ENCODE measurements at regions not wholly inside any gene's neighbourhood (a gene's known extent, or its start where the extent isn't known, plus 50 kb on each side); places are given as distances from the start of the nearest gene placed in this dataset.
A peak's percentile ranks its signal among the peaks of the same experiment; 100 is the strongest.
"Not testable (repeated sequence)": the region's sequence is repeated elsewhere in the genome, so short reads cannot be mapped to it uniquely, and the experiment has no call there.

DNA sequence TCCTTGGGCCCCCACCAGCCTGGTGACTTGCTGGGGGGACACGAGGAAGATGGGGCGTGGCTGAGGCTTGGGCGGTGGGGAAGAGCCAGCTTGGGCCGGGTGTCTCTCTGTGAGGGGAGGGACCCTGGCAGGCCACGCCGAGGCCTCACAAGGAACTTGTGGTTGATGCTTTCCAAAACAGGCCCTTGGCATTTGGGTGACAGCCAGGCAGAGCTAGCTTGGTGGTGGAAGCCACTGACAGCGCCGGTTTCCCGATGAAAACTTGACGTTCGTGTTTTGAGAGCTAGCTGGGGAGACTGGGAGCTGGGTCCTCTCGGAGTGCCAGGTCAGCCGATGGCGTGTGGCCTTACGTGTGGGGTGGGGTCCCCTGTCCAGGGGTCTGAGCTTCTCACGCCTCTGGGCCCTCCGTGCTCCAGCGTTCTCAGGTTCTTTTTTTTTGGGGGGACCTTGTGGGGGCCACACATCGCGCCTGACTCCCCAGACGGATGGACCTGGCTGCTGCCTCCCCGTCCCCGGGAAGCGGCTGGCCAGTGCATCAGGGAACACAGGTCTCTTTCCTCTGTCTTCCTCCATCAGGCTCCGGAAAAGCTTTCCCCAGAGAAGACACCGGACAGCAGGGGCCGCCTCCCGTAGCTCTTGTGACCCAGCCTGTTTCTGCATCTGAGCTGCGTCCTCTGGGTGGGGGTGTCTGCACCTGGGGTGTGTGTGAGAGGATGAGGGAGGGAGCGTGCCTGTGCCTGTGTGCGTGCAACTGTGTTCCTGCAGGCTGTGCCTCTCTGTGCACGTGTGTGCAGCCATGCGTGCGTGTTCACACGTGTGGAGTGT, 129.3 kb upstream of the LPCAT1 start:
- DNase-seq (ENCODE audit: low read depth) = no peak

DNA sequence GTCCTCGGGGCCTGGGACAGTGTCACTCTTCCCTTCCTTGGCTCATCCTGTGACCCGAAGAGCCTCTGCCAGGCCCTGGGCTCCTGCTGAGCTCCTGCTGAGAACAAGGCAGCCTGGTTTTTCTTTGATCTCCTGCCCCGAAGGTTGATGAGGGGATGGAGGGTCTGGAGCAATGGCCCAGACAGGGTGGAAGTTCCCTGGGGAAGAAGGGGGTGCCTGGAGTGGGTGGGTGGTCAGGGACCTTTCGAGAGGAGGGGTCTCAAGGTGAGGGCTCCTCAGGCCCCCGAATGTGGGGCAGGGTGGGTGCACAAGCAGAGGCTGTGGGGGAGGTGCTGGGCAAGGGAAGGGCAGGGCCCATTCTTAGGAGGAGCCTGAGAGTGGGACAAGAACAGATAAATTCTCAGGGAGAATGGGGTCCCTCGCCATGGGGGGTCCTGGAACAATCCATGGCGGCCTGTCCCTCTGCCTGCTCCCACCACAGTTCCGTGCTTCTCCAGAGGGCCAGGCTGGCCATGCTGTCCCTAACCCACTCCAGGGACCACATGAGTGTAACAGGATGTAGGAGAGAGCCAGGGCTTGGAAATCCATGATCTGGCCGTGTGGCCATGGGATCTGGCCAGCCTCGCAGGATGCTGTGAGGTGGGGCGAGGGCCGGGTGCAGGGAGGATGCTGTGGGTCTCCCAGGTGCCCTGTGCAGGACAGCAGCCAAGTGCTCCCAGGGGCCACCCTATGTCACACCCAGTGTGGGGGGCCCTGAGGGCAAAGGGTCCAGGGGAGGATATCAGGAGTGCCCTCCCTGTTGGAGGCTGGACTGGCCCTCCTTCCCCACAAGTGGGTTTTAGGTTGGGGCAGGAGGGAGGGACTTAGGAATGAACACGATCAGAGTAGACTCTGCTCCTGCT, 128.5 kb upstream of the LPCAT1 start:
- no peak for DNase-seq (ENCODE audit: low read depth)

DNA sequence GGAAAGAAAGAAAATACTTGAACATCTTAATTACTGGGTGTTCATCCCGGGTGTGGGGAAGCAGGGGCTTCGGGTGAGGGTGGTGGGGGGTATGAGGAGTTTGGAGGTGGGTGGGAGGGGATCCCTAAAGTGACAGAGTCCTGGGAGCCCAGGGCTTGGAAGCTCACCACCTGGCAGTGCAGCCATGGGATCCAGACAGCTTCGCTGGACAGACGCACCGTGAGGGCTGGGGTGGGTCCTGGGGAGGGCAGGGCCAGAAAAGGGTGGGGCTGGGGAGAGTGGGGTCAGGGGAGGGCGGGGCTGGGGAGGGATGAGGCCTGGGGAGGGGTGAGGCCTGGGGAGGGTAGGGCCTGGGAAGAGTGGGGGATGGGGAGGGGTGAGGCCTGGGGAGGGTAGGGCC, 127.5 kb upstream of the LPCAT1 start:
- no peak for DNase-seq (ENCODE audit: low read depth)

DNA sequence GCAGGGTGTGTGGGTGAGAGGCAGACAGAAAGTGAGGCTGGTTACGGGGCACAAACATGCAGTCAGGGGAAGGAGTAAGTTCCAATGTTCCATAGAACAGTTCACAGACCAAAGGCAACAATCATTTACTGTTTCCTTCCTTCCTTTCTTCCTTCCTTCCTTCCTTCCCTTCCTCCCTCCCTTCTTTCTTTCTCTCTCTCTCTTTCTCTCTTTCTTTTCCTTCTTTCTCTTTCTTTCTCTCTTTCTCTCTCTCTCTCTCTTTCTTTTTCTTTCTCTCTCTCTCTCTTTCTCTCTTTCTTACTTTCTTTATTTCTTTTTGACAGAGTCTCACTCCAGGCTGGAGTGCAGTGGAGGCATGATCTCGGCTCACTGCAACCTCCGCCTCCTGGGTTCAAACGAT, 125.8 kb upstream of the LPCAT1 start:
- no peak for DNase-seq (ENCODE audit: low read depth)

DNA sequence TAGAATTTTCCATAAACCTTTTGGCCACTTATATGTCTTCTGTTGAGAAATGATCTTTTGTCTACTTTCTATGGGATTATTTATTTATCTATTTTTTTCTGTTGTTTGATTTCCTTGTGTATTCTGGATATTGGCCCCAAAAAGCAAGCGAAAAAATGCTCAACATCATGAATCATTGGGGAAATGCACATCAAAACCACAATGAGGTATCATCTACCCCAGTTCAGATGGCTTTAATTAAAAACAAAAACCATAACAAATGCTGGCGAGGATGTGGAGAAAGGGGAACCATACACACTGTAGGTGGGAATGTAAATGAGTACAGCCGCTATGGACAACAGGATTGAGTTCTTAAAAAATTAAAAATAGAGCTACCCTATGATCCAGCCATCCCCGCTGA, 125.0 kb upstream of the LPCAT1 start:
- no peak for DNase-seq (ENCODE audit: low read depth)

DNA sequence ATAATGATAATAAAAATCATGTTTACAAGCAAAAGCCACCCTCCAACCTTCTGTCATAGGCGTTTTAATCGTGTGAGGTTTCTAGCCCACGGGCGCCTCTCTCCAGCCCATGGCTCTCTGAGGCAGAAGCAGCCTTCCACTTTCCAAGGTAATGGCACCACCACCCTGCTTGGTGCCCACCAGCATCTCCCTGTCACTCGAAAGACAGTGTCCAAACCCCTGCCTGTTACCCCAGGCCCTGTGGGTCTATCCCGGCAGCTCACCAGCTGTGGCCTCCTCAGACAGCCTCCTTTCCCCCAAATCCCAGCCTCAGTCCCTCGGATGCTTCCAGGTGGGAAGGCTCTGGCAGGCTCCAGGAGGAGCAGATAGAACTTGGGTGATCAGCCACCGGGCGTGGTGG, 123.8 kb upstream of the LPCAT1 start:
- DNase-seq (ENCODE audit: low read depth) = no peak

DNA sequence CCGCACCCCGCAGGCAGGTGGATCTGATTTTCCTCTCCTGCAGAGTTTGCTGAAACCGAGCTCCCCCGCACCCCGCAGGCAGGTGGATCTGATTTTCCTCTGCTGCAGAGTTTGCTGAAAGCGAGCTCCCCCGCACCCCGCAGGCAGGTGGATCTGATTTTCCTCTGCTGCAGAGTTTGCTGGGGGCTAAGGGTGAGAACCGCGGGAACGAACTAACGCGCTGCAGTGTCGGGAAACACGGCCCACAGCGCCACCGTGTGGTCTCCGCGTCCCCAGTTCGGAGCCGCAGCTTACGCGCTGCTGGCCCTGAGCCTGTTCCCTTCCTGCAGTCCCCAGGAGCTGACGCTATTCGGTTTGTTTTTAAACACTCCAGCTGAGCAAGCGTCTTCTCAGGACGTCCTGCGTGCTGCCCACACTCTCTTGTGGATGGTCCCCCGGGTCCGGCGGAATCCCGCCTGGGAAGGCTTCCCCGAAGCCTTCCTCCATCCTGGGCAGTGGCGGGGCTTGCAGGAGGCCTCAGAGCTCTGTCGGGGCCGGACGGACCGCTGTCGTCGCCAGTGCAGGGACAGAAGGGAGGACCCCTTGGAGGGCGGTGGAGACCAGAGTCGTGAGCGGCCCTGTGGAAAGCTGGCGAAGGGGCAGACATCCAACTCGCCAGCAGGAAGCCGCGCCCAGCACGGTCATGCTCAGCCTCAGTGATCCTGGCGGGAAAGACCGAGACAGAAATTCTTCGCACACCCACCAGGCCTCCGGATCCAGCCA, 121.2 kb upstream of the LPCAT1 start:
- peak; percentile 72 for DNase-seq (ENCODE audit: low read depth)

DNA sequence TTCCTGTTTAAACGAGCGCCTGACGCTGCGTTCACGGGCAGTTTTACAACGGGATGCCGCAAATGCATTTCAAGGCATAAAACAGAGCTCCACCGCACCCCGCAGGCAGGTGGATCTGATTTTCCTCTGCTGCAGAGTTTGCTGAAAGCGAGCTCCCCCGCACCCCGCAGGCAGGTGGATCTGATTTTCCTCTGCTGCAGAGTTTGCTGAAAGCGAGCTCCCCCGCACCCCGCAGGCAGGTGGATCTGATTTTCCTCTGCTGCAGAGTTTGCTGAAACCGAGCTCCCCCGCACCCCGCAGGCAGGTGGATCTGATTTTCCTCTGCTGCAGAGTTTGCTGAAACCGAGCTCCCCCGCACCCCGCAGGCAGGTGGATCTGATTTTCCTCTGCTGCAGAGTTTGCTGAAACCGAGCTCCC, 120.6 kb upstream of the LPCAT1 start:
- not testable (repeated sequence) for DNase-seq (ENCODE audit: low read depth)

DNA sequence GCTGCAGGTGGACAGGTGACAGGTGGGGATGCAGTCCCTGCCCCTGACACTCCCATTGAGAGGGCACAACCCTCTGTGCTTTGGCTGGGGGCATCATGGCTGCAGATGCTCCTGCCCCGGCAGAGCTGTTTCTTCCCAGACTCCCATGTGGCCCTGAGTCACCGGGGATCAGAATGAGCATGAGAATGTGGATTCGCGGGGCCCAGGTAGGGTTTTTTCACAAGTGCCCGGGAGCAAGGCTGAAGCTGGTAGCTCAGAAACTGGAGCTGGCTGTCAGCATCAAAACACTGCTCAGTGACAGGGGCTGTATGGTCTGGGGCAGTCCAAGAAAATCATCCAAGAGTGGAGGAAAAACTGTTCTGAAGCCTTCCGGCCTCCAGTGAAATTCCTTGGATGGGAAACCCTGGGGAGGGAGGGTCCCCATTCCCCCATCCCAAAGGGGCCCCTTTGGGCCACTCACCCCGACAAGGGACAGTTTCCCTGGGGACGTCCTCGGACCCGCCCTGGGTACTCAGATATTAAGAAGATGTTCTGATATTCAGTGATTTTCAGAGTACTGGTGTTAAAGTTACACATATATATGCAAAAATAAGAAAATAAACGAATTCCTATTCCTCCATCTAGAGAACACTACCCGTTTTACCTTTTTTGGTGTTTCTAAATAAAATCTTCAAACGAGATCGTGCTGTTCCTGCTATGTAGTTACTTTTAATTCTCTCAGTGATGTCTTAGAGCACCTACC, 120.1 kb upstream of the LPCAT1 start:
- no peak for DNase-seq (ENCODE audit: low read depth)

DNA sequence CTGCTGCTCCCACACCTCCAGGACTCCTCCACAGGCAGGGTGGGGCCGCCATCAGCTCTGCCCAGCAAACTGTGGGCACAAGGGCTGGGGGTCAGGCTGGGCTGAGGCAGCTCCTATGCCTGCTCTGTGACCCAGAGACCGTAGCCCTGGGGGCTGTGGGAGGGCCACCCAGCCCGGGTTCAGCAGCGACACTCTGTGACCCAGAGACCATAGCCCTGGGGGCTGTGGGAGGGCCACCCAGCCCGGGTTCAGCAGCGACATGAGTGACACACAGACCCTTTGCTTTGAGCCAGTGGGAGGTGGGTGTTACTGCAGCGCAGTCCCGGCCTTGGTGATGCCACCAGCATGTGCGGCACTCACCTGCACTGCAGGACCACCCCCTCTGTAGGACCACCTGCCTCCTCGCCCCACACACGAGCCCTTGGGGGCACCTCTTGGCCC, 118.9 kb upstream of the LPCAT1 start:
- DNase-seq (ENCODE audit: low read depth) = no peak

DNA sequence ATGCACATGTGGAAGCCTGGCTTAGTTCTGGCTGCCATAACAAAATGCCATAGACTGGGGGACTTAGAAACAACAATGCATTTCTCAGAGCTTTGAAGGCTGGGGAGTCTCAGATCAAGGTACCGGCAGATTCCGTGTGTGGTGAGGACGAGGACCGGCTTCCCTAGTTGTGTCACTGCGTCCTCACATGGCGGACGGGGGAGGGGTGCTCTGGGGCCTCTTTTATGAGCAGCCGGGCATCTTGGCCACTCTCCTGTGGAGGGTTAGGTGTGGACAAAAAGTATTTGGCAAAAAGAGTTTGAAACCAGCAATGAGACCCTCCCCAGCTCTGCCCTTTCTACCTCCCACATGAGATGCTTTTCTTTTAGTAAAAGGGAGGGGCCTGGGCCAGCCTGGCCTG, 118.5 kb upstream of the LPCAT1 start:
- DNase-seq (ENCODE audit: low read depth) = no peak

DNA sequence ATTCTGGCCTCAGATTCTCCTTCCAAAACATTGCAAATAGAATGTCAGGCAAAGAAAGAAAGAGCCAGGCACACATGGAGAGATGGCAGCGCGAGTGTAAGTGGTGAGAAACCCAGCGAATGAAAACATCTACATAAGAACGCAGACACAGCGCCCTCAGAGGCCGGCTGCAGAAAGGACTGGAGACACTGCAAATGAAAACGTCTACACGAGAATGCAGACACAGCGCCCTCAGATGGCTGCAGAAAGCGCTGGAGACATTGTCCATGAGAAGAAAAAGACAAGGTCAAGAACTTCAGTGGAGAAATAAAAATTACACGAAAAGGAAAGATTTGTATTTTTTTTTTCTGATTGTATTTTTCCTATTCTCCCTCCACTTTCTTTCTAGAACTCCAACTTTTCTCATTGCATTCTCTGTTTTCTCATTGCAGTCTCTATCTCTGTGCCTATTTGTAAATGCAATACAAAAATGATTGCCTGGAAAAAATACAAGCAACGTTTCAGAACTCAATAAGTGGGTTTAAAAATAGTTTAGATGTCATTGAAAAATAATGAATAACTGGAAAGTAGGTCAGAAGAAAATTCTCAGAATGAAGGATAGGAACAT, 117.9 kb upstream of the LPCAT1 start:
- peak; percentile 49 for DNase-seq (ENCODE audit: low read depth)

DNA sequence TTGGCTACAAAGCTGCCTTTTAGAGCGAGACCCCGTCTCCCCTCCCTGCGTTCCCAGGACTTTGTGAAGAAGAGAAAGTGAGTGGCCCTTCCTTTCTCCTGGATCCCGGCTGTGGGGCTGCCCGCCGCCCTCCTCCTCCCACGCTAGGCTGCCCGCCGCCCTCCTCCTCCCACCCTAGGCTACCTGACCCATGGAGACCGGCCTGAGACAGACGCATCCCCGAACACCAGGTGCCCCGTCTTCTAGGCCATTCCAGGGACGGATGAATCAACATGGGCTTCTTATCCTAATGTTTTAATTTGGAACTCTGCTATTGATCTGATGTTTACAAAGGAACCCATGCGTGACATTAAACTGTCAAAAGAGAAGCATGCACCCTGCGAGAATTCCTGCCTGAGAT, 117.3 kb upstream of the LPCAT1 start:
- no peak for DNase-seq (ENCODE audit: low read depth)

DNA sequence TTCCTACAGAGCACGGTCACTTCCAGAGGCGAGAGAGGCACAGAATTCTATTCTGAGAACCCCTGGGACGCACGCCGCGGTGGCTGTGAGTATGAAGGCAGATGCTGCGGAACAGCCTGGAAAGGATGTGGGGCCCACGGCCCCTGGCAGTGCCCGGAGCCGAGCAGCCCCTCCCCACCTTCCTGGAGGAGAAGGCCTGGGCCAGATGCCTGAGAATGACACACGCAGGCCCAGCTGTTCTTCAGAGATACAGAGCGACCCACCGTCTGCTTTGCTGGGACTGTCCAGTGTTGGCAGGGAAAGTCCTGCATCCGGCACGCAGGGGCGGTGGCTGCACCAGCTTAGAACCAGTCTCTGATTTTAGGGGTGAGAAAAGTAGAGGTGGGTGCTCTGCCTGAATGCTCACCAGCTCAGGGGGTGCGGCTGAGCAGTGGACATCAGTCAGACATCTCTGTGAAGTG, 116.7 kb upstream of the LPCAT1 start:
- DNase-seq (ENCODE audit: low read depth) = no peak

DNA sequence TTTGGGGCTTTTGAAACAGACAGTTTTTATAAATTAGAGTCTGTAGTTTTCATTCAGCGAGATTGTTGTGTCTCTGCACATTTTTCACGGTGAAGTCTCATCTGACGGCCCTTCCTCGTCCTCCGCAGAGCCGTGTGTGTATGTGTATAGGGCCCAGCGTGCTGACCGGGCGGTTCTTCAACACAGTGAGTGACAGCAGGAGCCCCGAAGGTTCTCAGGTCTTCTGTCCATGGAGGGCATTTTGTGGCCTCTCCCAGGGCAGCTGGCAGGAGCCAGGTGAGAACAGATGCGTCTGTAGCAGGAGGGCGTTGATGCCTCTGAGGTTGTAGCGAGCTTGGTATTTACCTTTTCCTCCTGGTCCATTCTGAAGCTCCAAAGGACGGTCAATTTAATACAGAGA, 116.0 kb upstream of the LPCAT1 start:
- DNase-seq (ENCODE audit: low read depth) = no peak

DNA sequence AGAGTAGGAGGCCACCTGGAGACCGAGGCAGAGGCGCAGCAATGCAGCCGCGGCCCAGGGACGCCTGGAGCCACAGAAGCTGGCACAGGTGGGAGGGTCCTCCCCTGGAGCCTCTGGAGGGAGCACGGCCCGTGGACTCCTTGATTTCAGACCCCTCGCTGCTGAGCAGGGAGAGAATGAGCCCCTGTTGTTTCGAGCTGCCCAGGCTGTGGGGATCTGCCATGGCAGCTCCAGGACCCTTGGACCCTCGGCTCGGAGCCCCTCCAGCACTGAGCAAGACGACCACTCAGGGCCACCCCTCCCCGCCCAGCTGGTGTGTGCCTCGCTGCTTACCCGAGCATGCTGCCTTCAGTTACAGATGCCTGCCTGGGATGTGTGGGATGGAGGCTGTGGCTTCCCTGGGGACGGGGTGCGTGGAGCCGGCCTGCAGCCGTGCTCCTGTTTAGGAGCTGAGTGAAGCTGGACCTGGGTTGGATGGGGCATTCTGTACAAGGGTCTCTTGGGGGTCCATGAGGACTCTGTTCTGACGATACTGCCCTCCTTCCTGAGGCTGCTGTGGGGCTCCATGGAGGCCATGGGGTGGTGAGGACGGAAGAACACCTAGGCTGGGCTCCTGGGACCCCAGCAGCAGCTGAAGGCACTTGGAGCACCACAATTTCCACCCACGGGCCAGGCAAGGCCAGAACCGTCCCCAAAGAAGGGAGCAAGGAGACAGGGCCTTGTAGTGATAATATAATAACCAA, 115.1 kb upstream of the LPCAT1 start:
- DNase-seq (ENCODE audit: low read depth) = no peak

DNA sequence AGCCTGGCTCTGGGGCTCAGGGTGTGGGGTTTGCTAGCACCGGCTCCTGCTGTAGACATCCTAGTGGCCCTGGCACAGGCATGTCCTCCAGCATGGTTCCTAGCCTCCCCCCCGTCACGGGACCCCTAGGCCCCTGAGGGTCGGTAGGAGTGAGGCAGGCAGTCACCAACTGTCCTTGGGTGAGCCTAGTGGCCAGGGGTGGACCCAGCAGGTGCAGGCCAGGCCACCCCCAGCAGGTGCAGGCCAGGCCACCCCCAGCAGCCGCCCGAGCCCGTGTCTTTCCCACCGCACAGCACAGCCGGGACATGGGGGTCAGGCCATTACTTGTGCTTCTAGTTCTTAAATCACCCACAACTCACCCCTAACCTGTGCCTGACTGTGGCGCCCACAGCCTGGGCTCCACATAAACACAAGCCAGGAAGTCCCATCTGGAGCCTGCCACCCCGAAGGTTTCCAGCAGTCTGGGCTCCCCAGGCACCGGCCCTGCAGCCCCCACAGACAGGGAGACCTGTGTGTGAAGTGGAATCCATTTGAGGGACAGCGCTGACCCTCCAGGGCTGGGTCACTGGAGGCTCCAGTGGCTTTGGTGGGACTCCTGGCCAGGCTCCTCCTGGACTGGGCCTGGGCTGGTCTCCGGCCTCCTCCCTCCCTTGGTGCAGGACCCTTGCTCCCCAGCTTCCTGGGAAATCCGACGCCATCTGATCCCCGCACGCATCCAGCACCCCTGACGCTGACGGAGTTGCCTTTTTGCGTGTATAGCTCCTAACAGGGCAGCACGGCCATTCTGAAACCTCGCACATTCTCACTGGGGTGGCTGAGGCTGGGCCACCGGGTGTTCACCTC, 114.1 kb upstream of the LPCAT1 start:
- no peak for DNase-seq (ENCODE audit: low read depth)

DNA sequence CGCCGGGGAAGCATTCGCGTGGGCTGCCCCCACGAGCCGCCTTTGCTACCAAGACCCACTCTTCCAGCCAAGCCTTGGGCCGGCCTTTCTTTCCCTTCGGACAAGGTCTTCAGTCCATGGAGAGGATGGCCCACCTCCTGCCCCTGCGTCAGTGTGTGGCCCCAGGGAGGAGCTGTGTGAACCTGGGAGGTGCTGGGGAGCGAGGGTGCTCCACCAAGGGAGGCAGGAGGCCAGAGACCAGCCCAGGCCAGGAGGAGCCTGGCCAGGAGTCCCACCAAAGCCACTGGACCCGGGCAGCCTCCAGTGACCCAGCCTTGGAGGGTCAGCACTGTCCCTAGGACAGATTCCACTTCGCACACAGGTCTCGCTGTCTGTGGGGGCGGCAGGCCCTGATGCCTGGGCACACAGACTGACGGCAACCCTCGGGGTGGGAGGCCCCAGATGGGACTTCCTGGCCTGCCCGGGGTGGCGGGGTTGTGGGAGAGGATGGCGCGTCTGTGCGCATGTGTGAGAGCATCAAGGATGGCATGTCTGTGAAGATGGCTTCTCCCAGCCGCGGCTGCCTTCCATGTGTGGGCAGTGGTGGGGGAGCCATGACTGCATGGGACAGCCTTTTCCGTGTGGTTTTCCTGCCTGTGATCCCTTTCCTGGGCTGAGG, 113.3 kb upstream of the LPCAT1 start:
- DNase-seq (ENCODE audit: low read depth) = no peak

DNA sequence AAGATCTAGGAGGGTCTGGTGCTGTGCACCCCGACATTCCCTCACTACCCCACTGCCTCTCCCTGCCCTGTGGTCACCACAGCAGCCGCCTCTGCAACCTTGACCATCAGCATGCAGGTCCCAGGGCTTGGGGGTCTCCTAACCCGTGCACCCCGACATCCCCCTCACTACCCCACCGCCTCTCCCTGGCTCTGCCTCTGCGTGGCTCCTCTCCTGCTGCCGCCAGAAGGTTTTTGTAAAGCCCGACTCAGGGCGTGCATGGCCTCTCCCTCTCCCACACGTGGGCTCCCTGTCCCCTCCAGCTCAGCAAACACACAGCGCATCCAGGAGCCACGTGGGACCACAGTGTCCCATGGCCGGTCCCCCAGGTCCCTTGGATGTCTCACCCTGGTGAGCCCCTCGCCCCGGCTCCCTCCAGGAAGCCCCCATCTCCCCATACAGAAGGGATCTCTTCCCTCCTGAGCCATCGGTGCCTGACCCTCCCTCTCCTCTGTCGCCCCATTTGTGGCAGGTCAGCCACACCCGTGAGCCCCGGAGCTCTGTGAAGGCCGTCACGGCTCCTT, 112.5 kb upstream of the LPCAT1 start:
- DNase-seq (ENCODE audit: low read depth) = not testable (repeated sequence)

Data from stimulated activated CD8-positive, alpha-beta memory T cell treated with anti-CD3 and anti-CD28 coated beads, Interleukin-4, amount 100 ng/mL, for 24 hours (primary cell).